Transverse colon (tissue), 4 donors: ENCODE measurements at regions not wholly inside any gene's neighbourhood (a gene's known extent, or its start where the extent isn't known, plus 50 kb on each side); places are given as distances from the start of the nearest gene placed in this dataset.

Experiments
- DNase-seq: peaks from one replicate; pipeline ENCODE4 v3.0.0-alpha.2; 2019
- H3K27ac ChIP-seq, 4 donors: fragments of 200-600 bp; sonication (generic); 2 replicates each; pipeline ENCODE4 v1.5.1; 2016 to 2018; ENCODE audit warnings: inconsistent platforms in 4 of 4
- H3K27me3 ChIP-seq: fragments of 200-600 bp; sonication (generic); 2 replicates; pipeline ENCODE4 v1.5.1; 2017; ENCODE audit warnings: inconsistent platforms
- H3K36me3 ChIP-seq, 4 donors: fragments of 200-600 bp; sonication (generic); 2 replicates each; pipeline ENCODE4 v1.5.1; 2017 to 2019; ENCODE audit warnings: inconsistent platforms in 4 of 4
- H3K4me1 ChIP-seq, 4 donors: fragments of 200-600 bp; sonication (generic); 2 replicates each; pipeline ENCODE4 v1.5.1; 2017 to 2020; ENCODE audit warnings: inconsistent platforms in 4 of 4
- H3K4me3 ChIP-seq, 4 donors: fragments of 200-600 bp; sonication (generic); 1 replicate in 1 of 4; 2 replicates in 3 of 4; pipeline versions ENCODE4 v1.5.1 to v1.6.1; 2017 to 2019; ENCODE audit warnings: inconsistent platforms in 4 of 4
- H3K9me3 ChIP-seq, 2 donors: fragments of 200-600 bp; sonication (generic); 2 replicates each; pipeline ENCODE4 v1.5.1; 2017 to 2019; ENCODE audit warnings: inconsistent platforms in 2 of 2
- CTCF ChIP-seq, 5 experiments: fragments of 200-600 bp in 3 of 5; fragments of 450-650 bp in 2 of 5; sonication (generic) in 3 of 5; IDR thresholded peaks; 1 replicate in 2 of 5; 2 replicates in 3 of 5; pipeline ENCODE4 v1.5.1; 2016 to 2017; ENCODE audit warnings: antibody characterized with exemption in 5 of 5, inconsistent platforms in 3 of 5, mild to moderate bottlenecking in 2 of 5, moderate library complexity in 1 of 5
- EP300 ChIP-seq: sonication (generic); formaldehyde crosslinking; IDR thresholded peaks from one replicate; pipeline ENCODE4 v1.6.1; 2017; ENCODE audit warnings: antibody characterized with exemption, low read depth
- POLR2A ChIP-seq: fragments of 450-650 bp; IDR thresholded peaks from one replicate; pipeline ENCODE4 v1.6.1; 2016; ENCODE audit warnings: antibody characterized with exemption, mild to moderate bottlenecking, moderate library complexity
- POLR2AphosphoS5 ChIP-seq, 3 donors: sonication (generic); formaldehyde crosslinking; IDR thresholded peaks; one replicate each; pipeline ENCODE4 v1.6.1; 2016; ENCODE audit warnings: antibody characterized with exemption in 3 of 3
- WGBS, 2 donors: methylation state at CpG; one replicate each; pipeline ENCODE4 v1.1.5; 2018; ENCODE audit warnings: low coverage in 1 of 2; 5-methylcytosine and 5-hydroxymethylcytosine counted together
- in situ Hi-C, 4 donors: fragments of 200-750 bp; cut with MboI; loops; one replicate each; pipeline versions ENCODE4 v1.15.0 to v1.15.1; 2017; ENCODE audit warnings: low sequenced_read_pairs in 3 of 4, low pct_ligation_motif_present in 1 of 4, low pct_unique_long_range_greater_than_20kb in 1 of 4
- intact Hi-C: fragments of 100-400 bp; cut with DNase I; formaldehyde crosslinking; loops from one replicate; pipeline ENCODE4 v1.15.1; 2023; ENCODE audit warnings: low total_unique reads

- Histone ChIP-seq H3K9me3 (no peaks in the 10 kb centered on the region), H3K27me3 (no peaks in the 10 kb centered on the region), H3K4me1 (no peaks in the 10 kb centered on the region), H3K27ac (no peak overlapping the region), H3K36me3 (no peaks in the 10 kb centered on the region), H3K4me3 (no peak overlapping the region)
- intact Hi-C loops (no loop called here), in situ Hi-C loops (no loop called here)
- no peak for TF ChIP-seq POLR2A
- no peak for TF ChIP-seq EP300
- no peak for TF ChIP-seq POLR2AphosphoS5 (IDR thresholded peaks at IDR 0.05)
- TF ChIP-seq CTCF (IDR thresholded peaks at IDR 0.05), result no peak
- no peak for DNase-seq
Observed at GRCh38 chr11:90916706-90917105, 693.9 kb upstream of the CHORDC1 start.

GRCh38 chr11:90913131-90913668 lies 690.4 kb upstream of the CHORDC1 start:
- no peaks in the 10 kb centered on the region for H3K27me3 ChIP-seq
- no peak overlapping the region for H3K4me3 ChIP-seq
- DNase-seq, result no peak
- H3K9me3 ChIP-seq, result no peaks in the 10 kb centered on the region
- TF ChIP-seq POLR2A (no peak), EP300 (no peak), POLR2AphosphoS5 (IDR thresholded peaks at IDR 0.05) (no peak), CTCF (IDR thresholded peaks at IDR 0.05) (no peak)
- no peaks in the 10 kb centered on the region for H3K36me3 ChIP-seq
- H3K27ac ChIP-seq, result no peak overlapping the region
- in situ Hi-C loops, result no loop called here
- intact Hi-C loops, result no loop called here
- 55 to 63% methylated on average over 2 of the region's 2 CpGs for WGBS, 2 donors
- no peaks in the 10 kb centered on the region for H3K4me1 ChIP-seq

- Histone ChIP-seq H3K36me3 (no peaks in the 10 kb centered on the region), H3K27me3 (no peaks in the 10 kb centered on the region), H3K27ac (no peak overlapping the region), H3K4me3 (no peak overlapping the region), H3K4me1 (no peaks in the 10 kb centered on the region), H3K9me3 (no peaks in the 10 kb centered on the region)
- TF ChIP-seq POLR2AphosphoS5 (IDR thresholded peaks at IDR 0.05), result no peak
- no peak for TF ChIP-seq CTCF (IDR thresholded peaks at IDR 0.05)
- no peak for TF ChIP-seq POLR2A
- no peak for TF ChIP-seq EP300
- in situ Hi-C loops, result no loop called here
- intact Hi-C loops, result no loop called here
- no peak for DNase-seq
- WGBS, 2 donors, result 83 to 85% methylated on average over 3 to 5 of the region's 5 CpGs
Observed at GRCh38 chr11:90912631-90913030, 689.8 kb upstream of the CHORDC1 start.

GRCh38 chr11:90911192-90911591 lies 688.3 kb upstream of the CHORDC1 start:
- in situ Hi-C loops, result no loop called here
- 78 to 85% methylated on average over 2 of the region's 2 CpGs for WGBS, 2 donors

More at GRCh38 chr11:90911192-90911591, 688.3 kb upstream of the CHORDC1 start:
- Histone ChIP-seq H3K27me3 (no peaks in the 10 kb centered on the region), H3K27ac (no peak overlapping the region), H3K36me3 (no peaks in the 10 kb centered on the region), H3K4me3 (no peak overlapping the region), H3K4me1 (no peaks in the 10 kb centered on the region), H3K9me3 (no peaks in the 10 kb centered on the region)
- intact Hi-C loops, result no loop called here
- TF ChIP-seq CTCF (IDR thresholded peaks at IDR 0.05), result no peak
- TF ChIP-seq EP300, result no peak
- no peak for TF ChIP-seq POLR2A
- TF ChIP-seq POLR2AphosphoS5 (IDR thresholded peaks at IDR 0.05), result no peak
- DNase-seq, result no peak
